Chondrocyte (in vitro differentiated cells): ENCODE measurements at regions not wholly inside any gene's neighbourhood (a gene's known extent, or its start where the extent isn't known, plus 50 kb on each side); places are given as distances from the start of the nearest gene placed in this dataset.

ENCODE experiments used
- DNase-seq: peaks from one replicate; pipeline ENCODE4 v3.0.0; 2021; ENCODE audit warnings: mixed read lengths, low spot score
- H3K27ac Mint-ChIP-seq: one replicate; pipeline ENCODE4 v1.8.0; 2021; ENCODE audit warnings: mild to moderate bottlenecking, moderate library complexity, mixed read lengths; ENCODE audit not compliant: unreplicated experiment
- H3K27me3 Mint-ChIP-seq: 2 replicates; pipeline ENCODE4 v1.8.0; 2021; ENCODE audit warnings: low read depth, mixed read lengths
- H3K36me3 Mint-ChIP-seq: 2 replicates; pipeline ENCODE4 v1.8.0; 2021; ENCODE audit warnings: low read depth, mixed read lengths
- H3K4me1 Mint-ChIP-seq: 2 replicates; pipeline ENCODE4 v1.8.0; 2021; ENCODE audit warnings: low read depth, mild to moderate bottlenecking, mixed read lengths
- H3K4me3 Mint-ChIP-seq: one replicate; pipeline ENCODE4 v1.8.0; 2021; ENCODE audit warnings: mild to moderate bottlenecking, moderate library complexity, mixed read lengths; ENCODE audit not compliant: unreplicated experiment
- H3K9me3 Mint-ChIP-seq: 2 replicates; pipeline ENCODE4 v1.8.0; 2021; ENCODE audit warnings: low read depth, mixed read lengths
- CTCF ChIP-seq: fragments of 200-600 bp; sonication (generic); IDR thresholded peaks from 2 replicates; pipeline ENCODE4 v1.5.0; 2021; ENCODE audit warnings: antibody characterized with exemption, mild to moderate bottlenecking, moderate library complexity

- H3K27ac Mint-ChIP-seq = no peak overlapping the region
- H3K4me3 Mint-ChIP-seq = no peak overlapping the region
- TF ChIP-seq CTCF = no peak
- H3K9me3 Mint-ChIP-seq = peaks cover 2% of the 10 kb centered on the region
- no peaks in the 10 kb centered on the region for H3K36me3 Mint-ChIP-seq
- DNase-seq = no peak
- no peaks in the 10 kb centered on the region for H3K4me1 Mint-ChIP-seq
- H3K27me3 Mint-ChIP-seq = no peaks in the 10 kb centered on the region
These were observed 994.1 kb downstream of the PCDH7 start for GRCh38 chr4:31714238-31714637.

- no peak overlapping the region for H3K27ac Mint-ChIP-seq
- H3K36me3 Mint-ChIP-seq = no peaks in the 10 kb centered on the region
- no peak for DNase-seq
- peaks cover 4% of the 10 kb centered on the region for H3K9me3 Mint-ChIP-seq
- TF ChIP-seq CTCF = no peak
- no peaks in the 10 kb centered on the region for H3K4me1 Mint-ChIP-seq
- H3K27me3 Mint-ChIP-seq = no peaks in the 10 kb centered on the region
- H3K4me3 Mint-ChIP-seq = no peak overlapping the region
These were observed 995.1 kb downstream of the PCDH7 start for GRCh38 chr4:31715302-31715701.

GRCh38 chr4:31727030-31727429 is 1006.9 kb downstream of the PCDH7 start:
- Mint-ChIP-seq H3K9me3 (no peaks in the 10 kb centered on the region), H3K27ac (no peak overlapping the region), H3K36me3 (no peaks in the 10 kb centered on the region), H3K27me3 (no peaks in the 10 kb centered on the region), H3K4me3 (no peak overlapping the region), H3K4me1 (no peaks in the 10 kb centered on the region)
- TF ChIP-seq CTCF = no peak
- DNase-seq = no peak

- no peak for TF ChIP-seq CTCF
- Mint-ChIP-seq H3K27ac (no peak overlapping the region), H3K4me1 (no peaks in the 10 kb centered on the region), H3K27me3 (no peaks in the 10 kb centered on the region), H3K9me3 (peaks cover 4% of the 10 kb centered on the region), H3K4me3 (no peak overlapping the region), H3K36me3 (no peaks in the 10 kb centered on the region)
- no peak for DNase-seq
These were observed 1014.8 kb downstream of the PCDH7 start for GRCh38 chr4:31735004-31735403.

- TF ChIP-seq CTCF = no peak
- H3K9me3 Mint-ChIP-seq = peaks cover 4% of the 10 kb centered on the region
- H3K36me3 Mint-ChIP-seq = no peaks in the 10 kb centered on the region
- no peak overlapping the region for H3K27ac Mint-ChIP-seq
- no peak overlapping the region for H3K4me3 Mint-ChIP-seq
- H3K27me3 Mint-ChIP-seq = no peaks in the 10 kb centered on the region
- H3K4me1 Mint-ChIP-seq = no peaks in the 10 kb centered on the region
- no peak for DNase-seq
These were observed 1017.2 kb downstream of the PCDH7 start for GRCh38 chr4:31737419-31737818.
